Stimulated activated CD8-positive, alpha-beta memory T cell treated with anti-CD3 and anti-CD28 coated beads, Interleukin-12 subunit alpha, Interleukin-12 subunit beta, amount 100 ng/mL, for 1 hour (primary cell): ENCODE measurements at regions not wholly inside any gene's neighbourhood (a gene's known extent, or its start where the extent isn't known, plus 50 kb on each side); places are given as distances from the start of the nearest gene placed in this dataset.

Source experiments
- DNase-seq: peaks from one replicate; pipeline ENCODE4 v3.0.0-alpha.2; 2020; ENCODE audit warnings: low read depth

- DNase-seq = no peak
These were observed 137.2 kb upstream of the ADARB2 start for GRCh38 chr10:1874533-1874932.

DNA sequence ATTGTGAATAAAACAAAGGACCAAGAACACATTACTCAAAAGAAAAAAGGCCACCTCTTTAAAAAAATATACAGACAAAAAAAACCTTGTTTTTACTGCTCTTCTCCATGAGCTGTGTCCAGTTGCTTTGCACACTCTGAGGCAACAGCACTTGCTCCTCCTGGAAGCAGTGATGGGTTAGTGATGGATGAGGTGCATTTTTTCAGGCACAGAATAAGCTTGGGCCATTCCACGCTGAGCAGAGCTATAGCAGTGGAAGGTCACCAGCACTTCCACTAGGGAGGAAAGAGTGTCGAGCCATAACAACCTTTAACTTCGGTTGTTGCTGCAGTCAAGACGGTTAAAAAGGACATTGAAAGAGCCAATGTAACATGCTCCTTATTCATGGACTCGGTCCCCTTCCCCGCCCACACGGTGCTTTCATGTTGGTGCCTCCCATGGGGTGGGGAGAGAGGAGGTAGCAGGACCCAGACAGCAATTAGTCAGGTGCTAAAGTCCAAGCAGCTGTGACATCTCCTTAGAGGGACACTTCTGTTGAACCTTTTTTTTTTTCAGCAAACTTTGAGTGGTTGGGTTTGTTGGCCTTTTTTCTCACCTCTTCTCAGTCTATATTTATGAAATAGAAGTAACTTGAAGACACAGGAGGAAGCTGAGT is 136.5 kb upstream of the ADARB2 start:
- DNase-seq = no peak

GRCh38 chr10:1872151-1872726 is 134.9 kb upstream of the ADARB2 start:
- DNase-seq = no peak

GRCh38 chr10:1870491-1870890 is 133.2 kb upstream of the ADARB2 start:
- no peak for DNase-seq

DNA sequence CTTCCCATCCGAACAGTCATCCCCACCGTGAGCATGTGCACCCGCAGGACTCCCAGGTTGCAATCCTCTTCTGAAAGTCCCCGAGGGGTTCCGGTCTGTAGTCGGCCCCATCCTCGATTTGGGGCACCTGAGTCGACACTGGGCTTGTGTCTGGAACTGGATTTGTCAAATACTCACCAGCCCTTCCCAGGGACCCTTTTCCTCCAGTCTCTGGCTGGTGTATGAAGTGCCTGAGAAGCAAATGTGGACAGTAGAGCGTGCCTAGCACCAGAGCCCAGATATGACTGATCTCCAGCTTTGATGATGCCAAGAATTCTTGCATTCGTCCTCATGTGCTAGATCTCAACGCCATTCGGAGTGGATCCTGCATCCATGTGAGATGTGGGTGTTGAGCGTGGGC is 132.5 kb upstream of the ADARB2 start:
- DNase-seq = no peak

GRCh38 chr10:1860351-1860750 is 123.0 kb upstream of the ADARB2 start:
- no peak for DNase-seq

DNA sequence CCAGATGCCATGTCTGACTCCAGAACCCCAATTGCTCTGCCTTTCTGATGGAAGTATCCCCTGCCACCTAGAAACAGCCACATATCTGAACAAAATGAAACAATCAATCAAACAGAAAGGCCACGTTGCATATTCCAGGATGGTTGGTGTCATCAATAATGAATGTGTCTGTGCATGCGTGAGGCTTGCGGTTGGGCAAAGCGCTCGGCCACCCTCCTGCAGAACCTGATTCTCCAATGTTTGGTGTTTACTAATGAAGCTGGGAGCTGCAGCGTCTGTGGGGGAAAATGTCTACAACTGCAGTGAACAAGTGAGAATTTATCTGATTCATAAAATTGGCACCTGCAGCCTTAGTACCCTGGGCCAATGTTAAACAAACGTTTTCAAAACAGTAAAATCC is 121.2 kb upstream of the ADARB2 start:
- DNase-seq = no peak

DNA sequence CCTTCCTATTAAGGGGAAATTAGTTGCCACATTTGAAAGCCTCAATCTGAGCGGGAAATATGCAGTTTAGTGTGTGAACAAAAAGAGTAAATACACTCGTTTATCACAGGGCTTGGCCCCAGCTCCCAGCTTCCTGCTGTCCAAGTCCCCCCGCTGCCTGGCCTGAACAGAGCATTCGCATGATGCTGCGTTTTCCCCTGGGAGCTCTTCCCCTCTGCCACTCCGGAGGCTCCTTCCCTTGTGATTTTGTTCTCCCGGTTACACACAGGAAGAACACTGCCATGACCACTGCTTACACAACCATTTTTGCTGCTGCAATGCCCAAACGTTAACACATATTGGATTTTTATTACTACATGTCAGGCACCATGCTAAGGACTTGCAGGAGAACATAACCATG is 120.7 kb upstream of the ADARB2 start:
- no peak for DNase-seq

- no peak for DNase-seq
These were observed 118.6 kb upstream of the ADARB2 start for GRCh38 chr10:1855911-1856310.

GRCh38 chr10:1854271-1854670 is 116.9 kb upstream of the ADARB2 start:
- DNase-seq = no peak

GRCh38 chr10:1853801-1854200 is 116.5 kb upstream of the ADARB2 start:
- DNase-seq = no peak

DNA sequence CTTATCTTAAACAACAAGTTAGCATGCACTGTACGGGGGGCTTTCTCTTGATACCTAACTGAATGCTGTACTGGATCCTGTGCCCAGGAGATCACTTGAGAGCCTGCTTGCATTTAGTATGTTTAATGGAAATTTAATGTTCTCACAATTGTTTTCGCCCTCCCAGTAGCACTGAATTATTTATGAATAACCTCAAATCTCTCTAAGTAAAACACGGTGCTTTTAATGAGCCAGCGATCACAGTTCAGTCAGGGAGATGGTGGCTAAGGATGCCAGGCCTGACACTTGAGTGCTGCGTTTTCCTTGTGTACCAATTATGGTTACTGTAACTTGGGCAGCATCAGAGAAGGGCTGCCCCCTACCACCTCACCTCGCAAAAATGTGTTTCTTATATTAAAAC is 115.5 kb upstream of the ADARB2 start:
- DNase-seq = no peak

- DNase-seq = no peak
These were observed 114.4 kb upstream of the ADARB2 start for GRCh38 chr10:1851762-1852161.

DNA sequence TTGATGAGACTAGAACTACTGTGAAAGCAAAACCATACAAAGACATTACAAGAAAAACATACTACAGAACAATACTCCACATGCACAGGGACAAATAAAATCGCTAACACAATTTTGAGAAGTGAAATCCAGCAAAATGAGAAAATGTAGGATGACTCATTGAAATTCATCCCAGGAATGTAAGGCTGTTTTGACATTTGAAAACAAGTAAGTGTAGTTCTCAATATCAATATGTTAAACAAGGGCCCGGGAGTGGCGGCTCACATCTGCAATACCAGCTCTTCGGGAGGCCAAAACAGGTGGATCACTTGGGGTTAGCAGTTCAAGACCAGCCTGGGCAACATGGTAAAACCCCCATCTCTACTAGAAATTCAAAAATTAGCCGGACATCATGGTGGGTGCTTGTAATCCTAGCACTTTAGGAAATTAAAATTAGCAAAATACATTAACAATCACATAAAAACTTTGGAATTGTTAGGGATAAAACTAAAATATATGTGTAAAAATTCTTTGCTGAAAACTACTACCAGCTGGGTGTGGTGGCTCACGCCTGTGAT is 113.7 kb upstream of the ADARB2 start:
- no peak for DNase-seq

GRCh38 chr10:1847361-1847760 is 110.0 kb upstream of the ADARB2 start:
- no peak for DNase-seq

- no peak for DNase-seq
These were observed 108.7 kb upstream of the ADARB2 start for GRCh38 chr10:1846032-1846431.

GRCh38 chr10:1841759-1842158 is 104.4 kb upstream of the ADARB2 start:
- no peak for DNase-seq

DNA sequence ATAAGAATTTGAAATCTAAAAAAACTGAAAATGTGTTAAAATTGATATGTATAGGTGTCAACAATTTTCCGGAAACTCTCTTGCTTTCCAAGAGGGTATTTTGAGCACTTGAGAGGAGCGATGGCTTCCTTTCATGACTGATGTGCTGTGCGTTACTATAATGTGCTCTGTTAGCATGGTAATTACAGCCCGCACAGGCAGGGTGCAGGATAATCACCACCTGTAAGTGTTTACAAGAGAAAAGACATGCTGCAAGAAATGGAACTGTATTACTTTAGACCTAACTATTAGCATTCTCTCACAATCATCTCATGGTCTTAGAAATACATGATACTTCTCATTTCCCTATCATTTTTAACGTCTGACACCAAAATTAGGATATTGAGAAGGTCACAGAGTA is 92.4 kb upstream of the ADARB2 start:
- DNase-seq = no peak

DNA sequence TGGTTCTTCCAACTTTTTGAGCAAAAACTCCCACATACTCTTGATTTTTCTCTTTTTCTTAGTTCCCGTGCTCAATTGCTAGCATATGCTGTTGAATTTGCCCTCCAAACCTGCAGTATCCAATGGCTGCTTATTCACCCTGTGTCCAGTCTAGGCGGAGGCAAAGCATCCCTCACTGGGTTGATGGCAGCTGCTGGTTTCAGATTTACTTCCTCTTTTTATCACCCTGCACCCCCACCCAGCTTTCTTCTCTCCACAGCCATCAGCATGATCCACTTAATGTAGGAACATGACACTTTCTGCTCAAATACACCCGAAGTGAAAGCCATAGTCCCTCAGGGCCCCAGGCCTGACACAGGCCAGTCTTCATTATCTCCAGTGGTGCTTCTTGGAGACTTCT is 87.6 kb upstream of the ADARB2 start:
- no peak for DNase-seq

DNA sequence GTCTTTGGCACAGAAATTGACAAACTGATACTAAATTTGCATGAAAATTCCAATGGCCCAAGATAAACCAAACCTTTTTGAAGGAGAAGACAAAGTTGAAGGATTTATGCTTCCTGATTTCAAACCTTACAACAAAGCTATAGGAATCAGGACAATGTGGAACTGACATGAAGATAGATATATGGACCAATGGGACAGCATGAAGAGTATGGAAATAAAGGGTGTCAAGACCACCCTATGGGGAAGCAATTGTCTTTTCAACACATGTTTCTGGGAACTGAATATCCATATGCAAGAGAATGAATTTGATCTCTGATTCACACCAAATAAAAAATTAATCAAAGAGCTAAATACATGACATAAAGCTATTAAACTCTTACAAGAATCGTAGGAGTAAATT is 77.2 kb upstream of the ADARB2 start:
- no peak for DNase-seq

DNA sequence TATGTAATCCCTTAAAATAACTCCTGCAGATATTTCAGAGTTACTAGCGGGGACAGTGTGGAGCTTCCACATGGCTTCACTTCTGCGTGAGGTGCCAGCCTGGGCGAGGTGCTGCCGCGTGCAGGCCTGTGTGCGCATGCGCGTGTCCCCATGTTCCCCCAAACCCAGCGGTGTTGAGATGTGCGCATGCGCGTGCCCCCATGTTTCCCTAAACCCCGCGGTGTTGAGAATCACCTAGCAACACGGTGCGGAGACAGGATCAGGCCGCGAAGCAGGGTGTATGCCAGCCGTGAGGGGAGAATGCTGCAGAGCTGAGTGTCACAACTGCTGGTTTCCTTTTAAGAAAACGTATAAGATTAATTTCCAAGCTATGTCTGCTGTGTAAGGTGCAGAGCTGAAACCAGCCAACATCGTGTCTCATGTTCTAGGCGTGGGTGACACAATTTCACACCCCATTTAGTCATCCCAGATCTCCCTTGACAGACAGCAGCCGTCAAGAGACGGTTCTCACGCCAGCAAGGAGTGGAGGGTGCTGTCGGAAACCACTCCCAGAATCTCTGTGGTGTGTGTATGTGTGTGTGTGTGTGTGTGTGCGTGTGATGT is 71.9 kb upstream of the ADARB2 start:
- DNase-seq = no peak

DNA sequence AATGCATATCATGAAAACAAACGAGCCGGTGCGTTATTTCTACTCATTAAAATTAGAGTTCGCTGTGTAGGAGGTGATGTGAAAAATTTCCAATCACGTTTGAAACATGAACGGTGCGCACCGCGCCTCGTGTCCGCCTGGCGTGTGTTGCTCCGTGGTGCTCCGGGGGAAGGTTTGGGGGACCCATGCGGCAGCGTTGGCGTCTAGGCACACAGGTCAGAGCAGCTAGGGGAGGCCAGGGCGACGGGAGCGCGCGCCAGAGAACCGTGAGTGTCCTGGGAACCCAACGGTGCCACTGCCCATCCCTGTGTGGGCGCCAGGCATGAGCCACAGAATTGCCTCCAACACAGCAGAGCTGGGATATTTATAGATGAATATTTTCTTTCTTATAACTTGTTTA is 70.6 kb upstream of the ADARB2 start:
- no peak for DNase-seq

DNA sequence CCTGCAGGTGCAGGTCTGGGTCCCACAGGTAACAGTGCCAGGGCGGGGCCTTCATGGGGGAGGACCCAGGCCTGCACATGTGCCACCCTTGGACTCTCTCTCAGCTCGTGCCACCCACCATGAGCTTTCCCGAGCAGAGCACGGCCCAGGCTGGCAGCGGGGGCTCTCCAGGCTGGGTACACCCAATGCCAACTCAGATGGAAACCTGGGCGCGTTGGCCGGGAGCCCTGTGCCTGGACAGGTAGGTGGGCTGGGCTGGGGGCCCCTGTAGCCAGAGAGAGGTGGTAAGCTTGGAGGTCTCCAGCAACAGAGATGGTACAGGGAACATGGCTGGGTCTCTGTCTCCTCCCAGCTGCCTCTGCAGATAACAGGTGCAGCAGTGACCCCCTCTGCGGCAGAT is 69.9 kb upstream of the ADARB2 start:
- DNase-seq = no peak

- no peak for DNase-seq
These were observed 65.1 kb upstream of the ADARB2 start for GRCh38 chr10:1802413-1802812.
